Activated T-cell treated with anti-CD3 and anti-CD28 coated beads for 4 hours (primary cell): ENCODE measurements at regions not wholly inside any gene's neighbourhood (a gene's known extent, or its start where the extent isn't known, plus 50 kb on each side); places are given as distances from the start of the nearest gene placed in this dataset.
"Not testable (repeated sequence)": the region's sequence is repeated elsewhere in the genome, so short reads cannot be mapped to it uniquely, and the experiment has no call there.

ENCODE experiments used
- DNase-seq: peaks from one replicate; pipeline ENCODE4 v3.0.0-alpha.2; 2020

GRCh38 chr4:53920116-53920515, 144.3 kb downstream of the CHIC2 start:
- DNase-seq, result no peak

- no peak for DNase-seq
Measured at GRCh38 chr4:53919535-53919934, 144.9 kb downstream of the CHIC2 start.

GRCh38 chr4:53917729-53918128, 146.7 kb downstream of the CHIC2 start:
- no peak for DNase-seq

GRCh38 chr4:53916431-53916889, 147.9 kb downstream of the CHIC2 start:
- no peak for DNase-seq

GRCh38 chr4:53914313-53915016, 149.9 kb downstream of the CHIC2 start:
- DNase-seq, result no peak

- no peak for DNase-seq
Measured at GRCh38 chr4:53913771-53914170, 150.6 kb downstream of the CHIC2 start.

- no peak for DNase-seq
Measured at GRCh38 chr4:53912766-53913497, 151.5 kb downstream of the CHIC2 start.

GRCh38 chr4:53908661-53909078, 155.7 kb downstream of the CHIC2 start:
- DNase-seq, result no peak

- no peak for DNase-seq
Measured at GRCh38 chr4:53907772-53908171, 156.6 kb downstream of the CHIC2 start.

GRCh38 chr4:53906606-53907190, 157.7 kb downstream of the CHIC2 start:
- no peak for DNase-seq

- no peak for DNase-seq
Measured at GRCh38 chr4:53905941-53906377, 158.4 kb downstream of the CHIC2 start.

GRCh38 chr4:53905276-53905940, 159.0 kb downstream of the CHIC2 start:
- DNase-seq, result no peak

- DNase-seq, result no peak
Measured at GRCh38 chr4:53902786-53903185, 161.6 kb downstream of the CHIC2 start.

- no peak for DNase-seq
Measured at GRCh38 chr4:53900271-53900649, 164.1 kb downstream of the CHIC2 start.

GRCh38 chr4:53899586-53900270, 164.7 kb downstream of the CHIC2 start:
- DNase-seq, result no peak

- no peak for DNase-seq
Measured at GRCh38 chr4:53895137-53895536, 169.3 kb downstream of the CHIC2 start.

- no peak for DNase-seq
Measured at GRCh38 chr4:53890461-53890860, 173.9 kb downstream of the CHIC2 start.

GRCh38 chr4:53889326-53890055, 174.9 kb downstream of the CHIC2 start:
- DNase-seq, result no peak

GRCh38 chr4:53886090-53886489, 178.3 kb downstream of the CHIC2 start:
- no peak for DNase-seq

- no peak for DNase-seq
Measured at GRCh38 chr4:53885668-53886067, 178.7 kb downstream of the CHIC2 start.

- not testable (repeated sequence) for DNase-seq
Measured at GRCh38 chr4:53877096-53877495, 187.3 kb downstream of the CHIC2 start.

- no peak for DNase-seq
Measured at GRCh38 chr4:53866055-53866454, 198.3 kb downstream of the CHIC2 start.
